HG02763 (cell line): ENCODE measurements at regions not wholly inside any gene's neighbourhood (a gene's known extent, or its start where the extent isn't known, plus 50 kb on each side); places are given as distances from the start of the nearest gene placed in this dataset.
"Not testable (repeated sequence)": the region's sequence is repeated elsewhere in the genome, so short reads cannot be mapped to it uniquely, and the experiment has no call there.

ENCODE experiments used
- ATAC-seq: cut with Tn5 transposase; IDR thresholded peaks from one replicate; pipeline ENCODE4 v1.9.1; 2021; ENCODE audit warnings: mild to moderate bottlenecking, moderate library complexity; ENCODE audit not compliant: unreplicated experiment

- no peak for ATAC-seq
Measured at GRCh38 chr5:110812639-110813038, 73.8 kb downstream of the SLC25A46 start.

DNA sequence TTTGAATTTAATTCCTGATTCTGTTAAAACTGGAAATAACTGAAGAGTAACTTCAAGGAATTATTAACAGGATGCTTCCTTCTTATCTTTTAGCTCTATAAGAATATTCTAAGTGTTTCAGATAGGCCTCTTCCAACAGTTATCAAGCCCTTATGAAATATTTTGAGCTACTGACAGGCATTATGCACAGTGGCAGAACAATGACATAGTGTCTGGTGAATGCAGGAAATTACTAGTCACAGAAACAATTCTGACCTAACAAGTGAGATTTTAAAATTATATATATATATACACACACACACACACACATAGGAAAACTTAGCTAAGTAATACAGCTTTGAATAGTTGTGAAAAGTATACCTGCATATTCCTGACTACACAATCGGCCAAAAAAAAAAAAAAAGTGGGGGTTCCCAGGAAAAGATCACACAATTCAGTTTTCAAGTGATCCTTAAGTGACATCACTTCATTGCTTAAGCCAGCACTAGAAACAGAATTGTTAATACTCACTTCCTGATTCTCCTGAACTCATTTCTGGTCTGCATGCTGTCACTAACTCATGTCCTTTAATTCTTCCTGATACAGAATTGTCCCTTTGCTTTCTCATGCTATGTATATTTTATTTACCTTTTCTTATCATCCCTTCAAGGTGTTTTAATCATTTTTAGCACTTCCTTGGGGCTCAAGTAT is 77.3 kb downstream of the SLC25A46 start:
- no peak for ATAC-seq

DNA sequence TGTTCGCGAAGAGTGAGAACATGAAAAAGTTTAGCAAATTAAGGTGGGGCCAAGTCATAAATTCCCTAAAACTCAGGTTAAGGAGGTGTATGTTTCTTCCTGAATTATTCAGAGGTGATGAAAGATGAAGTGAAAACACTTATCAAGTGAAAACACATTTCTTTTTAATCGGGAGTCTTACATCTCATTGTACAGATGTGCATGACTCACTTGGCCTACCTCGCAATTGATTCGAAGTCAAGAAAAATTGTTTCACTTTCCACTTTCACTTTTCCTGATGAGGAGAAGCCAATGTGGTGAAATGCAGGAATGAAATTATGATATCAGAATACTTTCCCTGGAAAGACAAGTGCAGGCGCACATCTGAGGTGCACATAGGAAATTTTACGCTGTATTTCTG is 78.7 kb downstream of the SLC25A46 start:
- no peak for ATAC-seq

DNA sequence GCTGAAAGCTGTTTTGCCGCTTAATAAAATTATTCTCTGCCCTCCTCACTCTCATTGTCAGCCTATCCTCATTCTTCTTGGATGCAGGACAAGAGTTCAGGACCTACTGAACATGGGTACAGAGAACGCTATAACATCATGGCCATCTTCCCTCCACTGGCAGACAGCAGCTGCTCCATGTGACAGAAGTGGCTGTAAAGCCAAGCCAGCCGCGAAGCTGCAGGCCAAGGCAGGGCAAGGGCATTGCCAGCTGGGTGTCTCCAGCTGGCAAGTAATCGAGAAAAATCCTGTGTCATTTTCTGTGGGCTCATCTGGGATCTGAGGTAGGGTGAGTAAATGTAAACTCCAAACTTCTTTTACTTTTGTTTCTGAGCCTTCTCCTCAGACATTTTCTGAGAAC is 84.8 kb downstream of the SLC25A46 start:
- ATAC-seq: no peak

DNA sequence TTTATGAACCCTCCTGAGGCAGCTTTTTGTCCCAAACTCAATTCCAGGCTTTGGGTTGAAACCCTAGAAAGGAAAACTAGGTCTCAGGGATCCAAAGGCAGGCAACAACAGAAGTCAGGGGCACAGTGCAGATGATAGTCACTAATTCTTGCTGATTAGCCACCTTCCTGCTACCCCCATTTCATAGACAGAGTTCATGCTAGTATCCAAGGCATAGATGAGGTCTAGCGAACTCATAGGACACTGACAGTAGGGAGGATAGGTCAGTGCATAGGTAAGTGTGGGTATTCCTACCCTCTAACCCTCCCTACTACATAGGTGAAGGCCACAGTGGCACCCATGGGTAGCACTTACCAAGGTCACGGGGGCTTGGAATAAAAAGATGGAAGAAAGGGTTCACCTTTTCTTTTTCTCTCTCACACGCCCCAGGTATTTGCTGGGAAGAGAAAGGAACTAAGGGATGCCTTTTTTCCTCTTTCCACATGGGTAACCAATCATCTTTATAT is 86.2 kb downstream of the SLC25A46 start:
- no peak for ATAC-seq

DNA sequence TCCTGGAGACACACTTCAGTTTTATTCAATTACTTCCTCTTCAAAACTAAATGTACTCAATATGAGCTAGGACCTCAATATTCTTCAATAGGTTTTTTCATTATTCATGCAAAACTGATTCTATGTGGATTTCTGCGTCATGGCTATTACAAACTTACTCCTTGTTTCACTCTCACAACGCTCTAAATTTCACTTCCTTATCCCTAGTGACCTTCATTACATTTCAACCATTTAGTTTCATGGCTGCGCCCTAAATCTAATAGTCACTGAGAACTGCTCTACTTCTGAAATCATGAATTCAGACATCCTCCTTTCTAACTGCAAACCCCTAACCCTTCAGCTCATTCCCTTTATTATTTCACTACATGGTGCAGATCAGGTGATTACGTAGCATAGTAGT is 93.9 kb downstream of the SLC25A46 start:
- ATAC-seq: no peak

DNA sequence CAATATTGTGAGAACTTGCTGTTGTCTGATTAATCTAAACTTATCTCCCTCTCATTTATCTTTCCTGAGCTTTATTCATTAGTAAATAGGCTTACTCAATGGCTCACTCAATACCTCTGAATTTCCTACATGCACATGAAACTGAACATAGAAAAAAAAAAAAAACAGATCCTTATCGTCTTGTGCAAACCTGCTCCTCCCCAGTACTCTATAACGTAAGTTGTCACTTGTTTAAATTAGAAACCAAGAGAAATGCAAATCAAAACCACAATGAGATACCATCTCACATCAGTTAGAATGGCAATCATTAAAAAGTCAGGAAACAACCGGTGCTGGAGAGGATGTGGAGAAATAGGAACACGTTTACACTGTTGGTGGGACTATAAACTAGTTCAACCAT is 96.1 kb downstream of the SLC25A46 start:
- ATAC-seq: not testable (repeated sequence)

DNA sequence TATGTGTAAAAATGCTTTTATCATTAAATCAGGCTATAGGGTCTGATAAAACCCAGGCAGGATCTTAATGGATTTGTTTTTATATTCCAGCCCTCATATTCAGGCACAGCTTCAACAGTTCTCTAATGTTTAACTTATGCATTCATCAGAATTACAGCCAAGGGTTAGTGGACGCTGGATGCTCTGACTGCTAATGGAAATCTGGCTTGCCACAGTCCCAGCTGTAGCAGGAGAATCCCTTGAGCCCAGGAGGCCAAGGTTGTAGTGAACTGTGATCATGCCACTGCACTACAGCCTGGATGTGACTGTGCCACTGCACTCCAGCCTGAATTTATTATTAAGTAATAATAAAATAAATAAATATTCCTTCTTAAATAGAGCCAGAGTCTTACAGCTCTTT is 98.0 kb downstream of the SLC25A46 start:
- ATAC-seq: no peak

DNA sequence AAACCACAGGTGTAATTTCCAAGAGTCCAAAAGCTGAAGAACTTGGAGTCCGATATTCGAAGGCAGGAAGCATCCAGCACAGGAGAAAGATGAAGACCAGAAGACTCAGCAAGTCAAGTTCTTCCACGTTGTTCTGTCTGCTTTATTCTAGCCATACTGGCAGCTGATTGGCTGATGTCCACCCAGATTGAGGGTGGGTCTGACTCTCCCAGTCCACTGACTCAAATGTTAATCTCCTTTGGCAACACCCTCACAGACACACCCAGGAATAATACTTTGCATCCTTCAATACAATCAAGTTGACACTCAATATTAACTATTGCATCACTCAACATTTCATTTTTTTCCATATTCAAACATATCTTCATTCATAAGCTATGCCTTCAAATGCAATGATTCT is 99.5 kb downstream of the SLC25A46 start:
- not testable (repeated sequence) for ATAC-seq

- ATAC-seq: no peak
Measured at GRCh38 chr5:110838961-110839360, 100.2 kb downstream of the SLC25A46 start.

DNA sequence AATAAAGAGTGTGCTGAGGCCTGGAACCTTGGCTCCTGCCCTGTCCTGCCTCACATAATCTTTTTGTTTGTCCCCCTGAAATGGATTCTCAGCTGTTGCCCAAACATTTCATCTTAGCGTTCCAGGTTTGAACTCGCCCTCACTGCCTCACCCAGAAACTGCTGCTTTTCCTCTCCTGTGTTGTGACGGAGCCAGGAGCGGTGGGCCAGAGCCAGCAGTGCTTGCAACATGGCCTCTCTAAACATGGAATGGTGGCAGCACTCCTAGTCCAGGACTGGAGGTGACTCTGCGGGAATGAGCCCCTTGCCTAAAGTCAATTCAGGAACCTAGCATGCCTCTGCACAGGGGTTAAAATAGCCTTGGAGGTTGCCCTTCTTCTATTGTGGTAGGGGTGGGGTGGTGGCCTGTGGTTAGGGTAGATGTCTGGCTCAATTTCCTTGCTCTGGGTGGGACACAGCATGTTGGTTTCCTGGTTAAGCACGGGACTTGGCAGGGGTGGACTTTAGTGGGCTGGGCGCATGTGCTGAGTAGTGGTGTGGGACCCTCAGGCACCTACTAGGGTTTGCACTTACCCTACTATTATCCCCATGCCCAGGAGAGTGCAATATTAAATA is 101.6 kb downstream of the SLC25A46 start:
- ATAC-seq: no peak

- ATAC-seq: no peak
Measured at GRCh38 chr5:110841137-110841536, 102.3 kb downstream of the SLC25A46 start.

- ATAC-seq: no peak
Measured at GRCh38 chr5:110842948-110843347, 104.1 kb downstream of the SLC25A46 start.

GRCh38 chr5:110844251-110844650 is 105.4 kb downstream of the SLC25A46 start:
- no peak for ATAC-seq

DNA sequence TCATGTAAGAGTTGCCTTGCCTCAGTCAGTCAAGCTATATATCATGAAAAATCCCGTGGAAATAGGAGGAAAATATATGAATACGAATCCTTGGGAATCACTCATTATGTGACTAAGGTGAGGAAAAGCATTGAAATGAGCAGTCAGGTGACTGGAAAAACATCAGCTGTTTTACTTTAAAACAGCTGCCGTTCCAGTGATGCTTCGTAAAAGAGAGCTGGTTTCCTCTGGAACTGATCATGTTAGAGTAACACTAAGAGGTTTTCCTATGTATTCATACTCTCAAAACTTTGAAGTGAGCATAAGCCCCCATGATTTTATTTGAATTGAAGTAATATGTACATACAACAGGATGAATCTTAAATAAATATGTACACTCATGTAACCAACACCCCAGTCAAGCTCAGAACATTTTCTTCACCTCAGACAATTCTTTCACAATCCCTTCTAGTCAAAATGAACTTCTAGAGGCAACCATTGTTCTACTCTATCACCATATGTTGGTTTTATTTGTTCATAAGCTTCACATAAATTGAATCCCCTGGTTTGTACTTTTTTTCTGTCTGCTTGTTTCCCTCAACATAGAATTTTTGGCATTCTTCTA is 107.7 kb downstream of the SLC25A46 start:
- ATAC-seq: no peak

- ATAC-seq: no peak
Measured at GRCh38 chr5:110851357-110851756, 112.5 kb downstream of the SLC25A46 start.

GRCh38 chr5:110852053-110852452 is 113.2 kb downstream of the SLC25A46 start:
- ATAC-seq: peak; percentile 93

- no peak for ATAC-seq
Measured at GRCh38 chr5:110852541-110852940, 113.7 kb downstream of the SLC25A46 start.

DNA sequence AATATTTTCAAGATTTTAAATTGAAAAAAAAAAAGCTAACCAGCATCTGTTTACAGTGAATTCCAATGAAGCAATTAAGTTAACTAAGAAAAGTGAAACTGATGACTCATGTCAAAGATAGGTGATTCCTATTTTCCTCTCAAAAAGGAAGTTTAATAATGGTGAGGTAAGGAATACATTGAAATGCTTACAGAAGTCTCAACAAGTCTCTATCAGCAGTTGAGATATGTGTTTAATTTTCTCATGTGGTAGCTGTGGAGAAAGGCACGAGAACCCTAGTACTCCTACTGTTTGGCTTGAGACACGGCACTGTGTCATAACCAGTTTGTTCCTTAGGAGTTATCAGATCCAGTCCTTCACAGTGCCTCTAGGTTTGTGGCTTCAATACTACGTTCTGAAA is 114.5 kb downstream of the SLC25A46 start:
- no peak for ATAC-seq

- ATAC-seq: no peak
Measured at GRCh38 chr5:110854200-110854599, 115.4 kb downstream of the SLC25A46 start.

GRCh38 chr5:110855961-110856360 is 117.2 kb downstream of the SLC25A46 start:
- ATAC-seq: no peak

- ATAC-seq: no peak
Measured at GRCh38 chr5:110865400-110866094, 126.7 kb downstream of the SLC25A46 start.
